Keratinocyte (primary cell): ENCODE measurements at regions not wholly inside any gene's neighbourhood (a gene's known extent, or its start where the extent isn't known, plus 50 kb on each side); places are given as distances from the start of the nearest gene placed in this dataset.

ENCODE experiments used
- DNase-seq: peaks from one replicate; pipeline ENCODE4 v3.0.0-alpha.2; 2011; ENCODE audit warnings: low read depth, missing footprints, low spot score
- FAIRE-seq: peaks from 2 replicates; lab custom pipeline; 2011; peaks lifted over from hg19 to GRCh38; lab: Jason Lieb, UNC
- H2AFZ ChIP-seq: 2 replicates; pipeline ENCODE4 v1.6.0; 2012; ENCODE audit warnings: low read length, control low read depth, inconsistent platforms; ENCODE audit not compliant: control insufficient read depth
- H3K27ac ChIP-seq: 2 replicates; pipeline ENCODE4 v1.5.1; 2011; ENCODE audit warnings: low read length; ENCODE audit not compliant: control insufficient read depth, insufficient read depth
- H3K27me3 ChIP-seq: 3 replicates; pipeline ENCODE4 v1.6.0; 2011; ENCODE audit warnings: low read length; ENCODE audit not compliant: control insufficient read depth, insufficient read depth; ENCODE audit errors: extremely low read depth
- H3K36me3 ChIP-seq, 2 experiments: 2 replicates in 1 of 2; 3 replicates in 1 of 2; pipeline ENCODE4 v1.5.1; 2011; ENCODE audit warnings: low read length in 2 of 2, mild to moderate bottlenecking in 1 of 2; ENCODE audit not compliant: control insufficient read depth in 2 of 2, insufficient read depth in 2 of 2; ENCODE audit errors: extremely low read depth in 1 of 2
- H3K4me1 ChIP-seq: 3 replicates; pipeline ENCODE4 v1.5.1; 2011; ENCODE audit warnings: low read length; ENCODE audit not compliant: control insufficient read depth, insufficient read depth; ENCODE audit errors: extremely low read depth
- H3K4me2 ChIP-seq: 3 replicates; pipeline ENCODE4 v1.6.0; 2011; ENCODE audit warnings: low read depth, low read length; ENCODE audit not compliant: control insufficient read depth, insufficient read depth; ENCODE audit errors: extremely low read depth
- H3K4me3 ChIP-seq, 3 experiments: fragments of 200-600 bp in 1 of 3; sonication (generic) in 1 of 3; 2 replicates in 2 of 3; 3 replicates in 1 of 3; pipeline ENCODE4 v1.5.1; 2011 to 2016; ENCODE audit warnings: low read length in 3 of 3, mild to moderate bottlenecking in 3 of 3, control low read depth in 2 of 3, inconsistent platforms in 1 of 3, low read depth in 1 of 3, mixed read lengths in 1 of 3, mixed run types in 1 of 3, moderate library complexity in 1 of 3; ENCODE audit not compliant: control insufficient read depth in 2 of 3, insufficient read depth in 2 of 3; ENCODE audit errors: extremely low read depth in 1 of 3
- H3K79me2 ChIP-seq: 2 replicates; pipeline ENCODE4 v1.6.0; 2012; ENCODE audit warnings: low read length; ENCODE audit not compliant: control insufficient read depth, insufficient read depth
- H3K9ac ChIP-seq: 3 replicates; pipeline ENCODE4 v1.6.0; 2011; ENCODE audit warnings: low read length; ENCODE audit not compliant: control insufficient read depth, insufficient read depth; ENCODE audit errors: extremely low read depth
- H3K9me1 ChIP-seq: 3 replicates; pipeline ENCODE4 v1.6.0; 2011; ENCODE audit warnings: low read length; ENCODE audit not compliant: control insufficient read depth, insufficient read depth; ENCODE audit errors: extremely low read depth
- H3K9me3 ChIP-seq: 2 replicates; pipeline ENCODE4 v1.5.1; 2012; ENCODE audit warnings: low read depth, low read length; ENCODE audit not compliant: control insufficient read depth
- H4K20me1 ChIP-seq: 3 replicates; pipeline ENCODE4 v1.6.0; 2011; ENCODE audit warnings: low read length; ENCODE audit not compliant: control insufficient read depth, insufficient read depth; ENCODE audit errors: extremely low read depth
- CTCF ChIP-seq, 3 experiments: IDR thresholded peaks in 1 of 3; conservative IDR thresholded peaks in 1 of 3; optimal IDR thresholded peaks in 1 of 3; 2 replicates in 2 of 3; 3 replicates in 1 of 3; pipeline versions ENCODE3 to v1.5.1; 2011; ENCODE audit warnings: low read length in 3 of 3, mild to moderate bottlenecking in 3 of 3, moderate library complexity in 2 of 3, control low read depth in 1 of 3, inconsistent platforms in 1 of 3; ENCODE audit not compliant: insufficient read depth in 2 of 3; ENCODE audit errors: extremely low read depth in 1 of 3
- EZH2 ChIP-seq: IDR thresholded peaks from one replicate; pipeline ENCODE4 v1.6.1; 2012; ENCODE audit warnings: inconsistent platforms, mild to moderate bottlenecking, low read length, moderate library complexity
- dilution Hi-C: fragments of 300-500 bp; cut with MboI; formaldehyde crosslinking; loops from one replicate; pipeline ENCODE4 v1.7.0; 2020; ENCODE audit warnings: low sequenced_read_pairs; ENCODE audit not compliant: extremely low pct_ligation_motif_present

GRCh38 chr20:52401431-52401830, 209.9 kb upstream of the ZFP64 start:
- no peak for FAIRE-seq
- Histone ChIP-seq H3K9me1 (no peaks in the 10 kb centered on the region), H3K4me3 (no peak overlapping the region), H3K9ac (no peak overlapping the region), H3K36me3 (no peaks in the 10 kb centered on the region), H3K27ac (no peak overlapping the region), H3K27me3 (no peaks in the 10 kb centered on the region), H3K79me2 (no peaks in the 10 kb centered on the region), H4K20me1 (no peaks in the 10 kb centered on the region), H2AFZ (no peak overlapping the region), H3K4me1 (no peaks in the 10 kb centered on the region), H3K9me3 (no peaks in the 10 kb centered on the region), H3K4me2 (no peak overlapping the region)
- no peak for TF ChIP-seq EZH2
- no peak for TF ChIP-seq CTCF (optimal IDR thresholded peaks at IDR 0.05 in 1 of 3, IDR thresholded peaks at IDR 0.05 in 1 of 3, conservative IDR thresholded peaks at IDR 0.05 in 1 of 3; ENCODE audit: extremely low read depth in 1 of 3, insufficient read depth in 2 of 3, low read length in 3 of 3)
- no peak for DNase-seq
- dilution Hi-C loops: no loop called here

GRCh38 chr20:52399352-52399751, 207.8 kb upstream of the ZFP64 start:
- DNase-seq (no peak), FAIRE-seq (no peak)
- TF ChIP-seq EZH2 (no peak), CTCF (optimal IDR thresholded peaks at IDR 0.05 in 1 of 3, IDR thresholded peaks at IDR 0.05 in 1 of 3, conservative IDR thresholded peaks at IDR 0.05 in 1 of 3; ENCODE audit: extremely low read depth in 1 of 3, insufficient read depth in 2 of 3, low read length in 3 of 3) (no peak)
- dilution Hi-C loops: no loop called here
- H3K4me1 ChIP-seq: no peaks in the 10 kb centered on the region
- H2AFZ ChIP-seq: no peak overlapping the region
- H3K4me3 ChIP-seq: no peak overlapping the region
- no peak overlapping the region for H3K4me2 ChIP-seq
- H3K9ac ChIP-seq: no peak overlapping the region
- no peak overlapping the region for H3K27ac ChIP-seq
- no peaks in the 10 kb centered on the region for H4K20me1 ChIP-seq
- no peaks in the 10 kb centered on the region for H3K27me3 ChIP-seq
- H3K36me3 ChIP-seq: no peaks in the 10 kb centered on the region
- no peaks in the 10 kb centered on the region for H3K9me3 ChIP-seq
- no peaks in the 10 kb centered on the region for H3K79me2 ChIP-seq
- no peaks in the 10 kb centered on the region for H3K9me1 ChIP-seq
